ENCODE measurements at regions not wholly inside any gene's neighbourhood (a gene's known extent, or its start where the extent isn't known, plus 50 kb on each side); places are given as distances from the start of the nearest gene placed in this dataset.

DNA sequence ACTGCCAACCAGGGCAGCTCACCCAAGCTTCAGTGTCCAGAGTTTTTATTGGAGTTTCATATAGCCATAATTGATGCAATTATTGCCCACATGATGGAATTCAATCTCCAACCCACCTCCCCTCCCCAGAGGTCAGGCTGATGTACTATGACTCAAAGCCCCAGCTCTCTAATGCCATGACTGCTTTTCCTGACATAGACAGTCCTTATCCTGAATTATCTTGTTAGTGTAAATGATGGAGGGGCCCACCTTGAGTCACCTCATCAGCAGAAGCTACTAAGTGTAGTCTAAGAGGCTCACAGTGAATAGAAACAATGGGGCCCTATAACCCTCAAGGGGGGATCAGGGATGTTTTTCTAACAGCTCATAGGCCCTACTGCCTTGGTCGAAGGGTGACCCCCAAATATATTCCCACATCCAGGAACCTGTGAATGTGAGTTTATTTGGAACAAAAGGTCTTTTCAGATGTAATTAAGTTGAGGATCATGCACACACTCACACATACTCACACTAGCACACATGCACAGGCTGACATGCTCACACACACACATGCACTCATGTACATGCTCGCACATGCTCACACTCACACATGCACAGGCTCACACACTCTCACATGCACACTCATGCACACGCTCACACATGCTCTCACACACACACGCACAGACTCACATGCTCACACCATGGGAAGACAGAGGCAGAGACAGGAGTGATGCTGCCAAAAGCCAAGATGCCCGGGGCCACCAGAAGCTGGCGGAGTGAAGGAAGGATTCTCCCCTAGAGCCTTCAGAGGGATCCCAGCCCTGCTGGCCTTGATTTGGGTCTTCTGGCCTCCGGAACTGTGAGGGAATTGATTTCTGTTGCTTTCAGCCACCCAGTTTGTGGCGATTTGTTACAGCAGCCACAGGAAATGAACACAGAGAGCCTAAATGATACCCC, 131.2 kb upstream of the SMAD3 start:
- Histone ChIP-seq H3K4ac (ENCODE audit: low read depth in 1 of 2, low read length in 2 of 2) (no peak overlapping the region), H2BK15ac (ENCODE audit: low read depth, poor library complexity, severe bottlenecking) (peak overlapping the region; percentile 21), H4K91ac (ENCODE audit: low read length) (no peak overlapping the region), H3K79me1 (replicated peaks; ENCODE audit: low read length, poor library complexity, severe bottlenecking) (no peaks in the 10 kb centered on the region), H3K4me1 (ENCODE audit: control insufficient read depth, insufficient read depth, low read depth, low read length) (peaks cover 17% of the 10 kb centered on the region), H3K27me3 (ENCODE audit: control insufficient read depth in 1 of 2, insufficient read depth in 1 of 2, low read length in 2 of 2) (no peaks in the 10 kb centered on the region), H3K23ac (ENCODE audit: low read length in 2 of 2) (no peak overlapping the region), H2BK120ac (ENCODE audit: low read depth, low read length) (peak overlapping the region; percentile 22), H3K27ac (ENCODE audit: low read length, poor library complexity, severe bottlenecking) (no peak overlapping the region), H3K18ac (ENCODE audit: low read depth in 1 of 2, low read length in 2 of 2) (no peak overlapping the region), H2AFZ (ENCODE audit: low read depth, low read length) (no peak overlapping the region), H3K9me3 (ENCODE audit: control insufficient read depth, low read length) (peaks cover 20% of the 10 kb centered on the region), H4K8ac (ENCODE audit: low read length) (no peak overlapping the region), H3K9ac (ENCODE audit: low read length) (no peak overlapping the region), H3K4me3 (ENCODE audit: insufficient read depth in 1 of 2, low read depth in 1 of 2, low read length in 2 of 2) (no peak overlapping the region), H3K36me3 (ENCODE audit: control insufficient read depth in 1 of 2, insufficient read depth in 2 of 2, low read depth in 1 of 2, low read length in 2 of 2) (peaks cover 0 to 7% of the 10 kb centered on the region in 2 experiments), H2BK5ac (ENCODE audit: low read depth, low read length, poor library complexity, severe bottlenecking) (no peak overlapping the region), H3K14ac (ENCODE audit: low read length in 2 of 2) (no peak overlapping the region), H2AK5ac (ENCODE audit: low read length, severe bottlenecking) (no peak overlapping the region), H3K4me2 (ENCODE audit: low read length, poor library complexity, severe bottlenecking) (no peak overlapping the region), H2BK12ac (ENCODE audit: low read length in 2 of 2) (no peak overlapping the region)
- 95% methylated on average over 7 of the region's 8 CpGs for WGBS
- no peak for DNase-seq

DNA sequence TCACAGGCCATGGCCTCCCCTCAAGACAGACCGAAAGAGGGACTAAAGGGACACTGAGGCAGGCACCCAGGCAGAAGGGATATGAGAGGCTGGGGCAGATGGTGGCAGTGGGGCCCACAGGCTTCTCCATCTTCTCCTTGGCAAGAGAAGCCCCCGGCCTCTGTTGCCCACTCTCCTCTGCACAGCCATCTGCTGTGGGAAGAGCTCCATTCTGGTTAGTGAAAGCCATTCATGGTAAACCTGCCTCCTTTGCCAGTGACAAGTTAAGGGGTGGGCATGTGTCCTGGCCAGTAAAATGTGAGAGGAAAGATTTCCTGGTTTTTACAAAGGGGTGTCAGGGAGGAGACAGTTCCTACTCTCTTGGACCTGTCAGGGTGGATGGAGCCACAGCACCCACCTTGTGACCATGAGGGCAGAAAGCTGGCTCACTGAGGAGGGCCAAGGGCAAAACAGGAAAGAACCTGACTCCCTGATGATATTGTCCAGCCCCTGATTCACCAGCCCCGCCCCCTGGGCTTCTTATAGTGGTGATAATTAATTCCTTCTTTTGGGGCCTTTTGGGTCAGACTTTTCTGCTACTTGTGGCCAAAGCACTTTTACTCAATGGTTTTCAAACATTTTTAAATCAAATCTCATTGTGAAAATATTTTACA, 130.4 kb upstream of the SMAD3 start:
- Histone ChIP-seq H2BK15ac (ENCODE audit: low read depth, poor library complexity, severe bottlenecking) (peak overlapping the region; percentile 26), H3K4me3 (ENCODE audit: insufficient read depth in 1 of 2, low read depth in 1 of 2, low read length in 2 of 2) (peak overlapping the region in 1 of 2 experiments; percentile 20), H3K4ac (ENCODE audit: low read depth in 1 of 2, low read length in 2 of 2) (no peak overlapping the region), H2AFZ (ENCODE audit: low read depth, low read length) (no peak overlapping the region), H3K4me2 (ENCODE audit: low read length, poor library complexity, severe bottlenecking) (no peak overlapping the region), H3K79me1 (replicated peaks; ENCODE audit: low read length, poor library complexity, severe bottlenecking) (no peaks in the 10 kb centered on the region), H3K23ac (ENCODE audit: low read length in 2 of 2) (no peak overlapping the region), H3K14ac (ENCODE audit: low read length in 2 of 2) (no peak overlapping the region), H2BK12ac (ENCODE audit: low read length in 2 of 2) (no peak overlapping the region), H4K8ac (ENCODE audit: low read length) (no peak overlapping the region), H2AK5ac (ENCODE audit: low read length, severe bottlenecking) (peak overlapping the region; percentile 66), H3K9ac (ENCODE audit: low read length) (no peak overlapping the region), H4K91ac (ENCODE audit: low read length) (no peak overlapping the region), H3K9me3 (ENCODE audit: control insufficient read depth, low read length) (peaks cover 20% of the 10 kb centered on the region), H3K18ac (ENCODE audit: low read depth in 1 of 2, low read length in 2 of 2) (no peak overlapping the region), H2BK120ac (ENCODE audit: low read depth, low read length) (peak overlapping the region; percentile 22), H2BK5ac (ENCODE audit: low read depth, low read length, poor library complexity, severe bottlenecking) (no peak overlapping the region), H3K36me3 (ENCODE audit: control insufficient read depth in 1 of 2, insufficient read depth in 2 of 2, low read depth in 1 of 2, low read length in 2 of 2) (peaks cover 0 to 7% of the 10 kb centered on the region in 2 experiments), H3K27ac (ENCODE audit: low read length, poor library complexity, severe bottlenecking) (no peak overlapping the region), H3K27me3 (ENCODE audit: control insufficient read depth in 1 of 2, insufficient read depth in 1 of 2, low read length in 2 of 2) (no peaks in the 10 kb centered on the region), H3K4me1 (ENCODE audit: control insufficient read depth, insufficient read depth, low read depth, low read length) (peaks cover 20% of the 10 kb centered on the region)
- 100% methylated on average over 2 of the region's 3 CpGs for WGBS
- DNase-seq = no peak

DNA sequence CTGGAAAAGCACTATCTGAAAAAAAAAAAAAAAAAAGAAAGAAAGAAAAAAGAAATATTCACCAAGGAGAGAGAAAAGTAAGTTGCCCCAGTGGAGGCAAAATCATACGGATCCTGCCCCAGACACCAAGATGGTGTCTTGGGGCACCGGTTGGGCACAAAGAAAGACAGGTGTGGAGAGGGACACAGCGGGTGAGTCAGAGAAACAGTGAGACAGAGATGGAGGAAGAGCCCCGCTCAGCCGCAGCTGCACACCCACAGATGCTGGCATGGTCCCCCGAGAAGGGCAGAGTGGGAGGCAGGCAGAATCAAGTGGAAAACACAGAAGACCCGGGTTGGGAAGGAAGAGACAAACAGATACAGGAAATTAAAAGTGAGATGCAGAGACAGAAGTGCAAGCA, 129.7 kb upstream of the SMAD3 start:
- no peak overlapping the region for H2AK5ac ChIP-seq (ENCODE audit: low read length, severe bottlenecking)
- WGBS = 87% methylated on average over 7 of the region's 7 CpGs

More for the DNA sequence above, 129.7 kb upstream of the SMAD3 start:
- H2BK5ac ChIP-seq (ENCODE audit: low read depth, low read length, poor library complexity, severe bottlenecking) = no peak overlapping the region
- H3K27ac ChIP-seq (ENCODE audit: low read length, poor library complexity, severe bottlenecking) = no peak overlapping the region
- H3K9ac ChIP-seq (ENCODE audit: low read length) = peak overlapping the region; percentile 84
- H2AFZ ChIP-seq (ENCODE audit: low read depth, low read length) = no peak overlapping the region
- peaks cover 0 to 7% of the 10 kb centered on the region in 2 experiments for H3K36me3 ChIP-seq (ENCODE audit: control insufficient read depth in 1 of 2, insufficient read depth in 2 of 2, low read depth in 1 of 2, low read length in 2 of 2)
- H2BK15ac ChIP-seq (ENCODE audit: low read depth, poor library complexity, severe bottlenecking) = no peak overlapping the region
- no peak overlapping the region for H4K8ac ChIP-seq (ENCODE audit: low read length)
- H2BK12ac ChIP-seq (ENCODE audit: low read length in 2 of 2) = peak overlapping the region in 1 of 2 experiments; percentile 59
- peak overlapping the region in 1 of 2 experiments; percentile 68 for H3K4me3 ChIP-seq (ENCODE audit: insufficient read depth in 1 of 2, low read depth in 1 of 2, low read length in 2 of 2)
- H3K18ac ChIP-seq (ENCODE audit: low read depth in 1 of 2, low read length in 2 of 2) = no peak overlapping the region
- H3K4ac ChIP-seq (ENCODE audit: low read depth in 1 of 2, low read length in 2 of 2) = no peak overlapping the region
- no peaks in the 10 kb centered on the region for H3K79me1 ChIP-seq (replicated peaks; ENCODE audit: low read length, poor library complexity, severe bottlenecking)
- H3K4me1 ChIP-seq (ENCODE audit: control insufficient read depth, insufficient read depth, low read depth, low read length) = peaks cover 17% of the 10 kb centered on the region
- no peak overlapping the region for H3K23ac ChIP-seq (ENCODE audit: low read length in 2 of 2)
- no peaks in the 10 kb centered on the region for H3K27me3 ChIP-seq (ENCODE audit: control insufficient read depth in 1 of 2, insufficient read depth in 1 of 2, low read length in 2 of 2)
- no peak overlapping the region for H3K14ac ChIP-seq (ENCODE audit: low read length in 2 of 2)
- H4K91ac ChIP-seq (ENCODE audit: low read length) = no peak overlapping the region
- DNase-seq = no peak
- no peak overlapping the region for H3K4me2 ChIP-seq (ENCODE audit: low read length, poor library complexity, severe bottlenecking)
- H2BK120ac ChIP-seq (ENCODE audit: low read depth, low read length) = no peak overlapping the region
- H3K9me3 ChIP-seq (ENCODE audit: control insufficient read depth, low read length) = peaks cover 20% of the 10 kb centered on the region

Measured in mesenchymal stem cell (in vitro differentiated cells and primary cell).